ENCODE measurements at regions not wholly inside any gene's neighbourhood (a gene's known extent, or its start where the extent isn't known, plus 50 kb on each side); places are given as distances from the start of the nearest gene placed in this dataset.

DNA sequence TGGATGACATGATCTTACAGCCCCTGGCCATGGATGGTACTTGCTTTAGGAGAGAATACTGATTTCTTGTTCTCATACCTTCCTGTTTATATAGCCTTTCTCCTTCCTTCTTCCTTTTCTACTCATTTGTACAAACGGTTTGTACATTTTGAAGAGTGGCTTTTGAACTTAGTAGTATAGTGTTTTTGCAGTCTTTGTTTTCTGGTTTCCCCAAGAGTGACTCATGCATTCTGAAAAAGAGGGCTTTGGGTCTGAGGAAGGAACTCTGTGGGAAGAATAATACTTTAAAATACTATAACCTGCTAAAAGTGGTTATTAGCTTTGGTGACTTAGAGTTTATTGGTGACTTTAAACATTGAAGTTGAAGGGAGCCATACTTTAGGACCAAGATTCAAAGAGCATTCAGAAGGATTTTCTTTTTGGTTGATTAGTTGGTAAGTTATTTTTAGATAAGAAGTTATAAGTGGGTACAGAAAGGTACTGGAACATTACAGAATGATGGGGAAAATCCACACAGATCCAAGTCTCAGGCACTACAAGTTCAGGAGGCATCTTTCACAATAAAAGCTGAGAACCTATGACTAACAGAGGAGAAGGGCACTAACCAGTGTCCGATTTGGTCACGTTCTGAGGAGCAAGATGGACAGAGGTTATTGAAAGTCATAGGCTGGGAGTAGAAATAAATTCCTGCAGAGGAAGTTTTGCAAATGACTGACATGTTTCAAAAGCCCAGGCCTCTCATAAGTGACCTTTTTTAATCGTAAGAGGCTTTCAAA is 369.6 kb upstream of the AZI2 start:
- Histone ChIP-seq H3K9me3 (no peaks in the 10 kb centered on the region), H3K36me3 (no peaks in the 10 kb centered on the region), H3K4me1 (peaks cover 0 to 19% of the 10 kb centered on the region in 2 donors), H3K27me3 (no peaks in the 10 kb centered on the region), H3K27ac (peak overlapping the region in 1 of 4 donors; percentile 12), H3K4me3 (no peak overlapping the region)
- TF ChIP-seq POLR2A (IDR thresholded peaks at IDR 0.05): no peak
- TF ChIP-seq, protein P1, sequence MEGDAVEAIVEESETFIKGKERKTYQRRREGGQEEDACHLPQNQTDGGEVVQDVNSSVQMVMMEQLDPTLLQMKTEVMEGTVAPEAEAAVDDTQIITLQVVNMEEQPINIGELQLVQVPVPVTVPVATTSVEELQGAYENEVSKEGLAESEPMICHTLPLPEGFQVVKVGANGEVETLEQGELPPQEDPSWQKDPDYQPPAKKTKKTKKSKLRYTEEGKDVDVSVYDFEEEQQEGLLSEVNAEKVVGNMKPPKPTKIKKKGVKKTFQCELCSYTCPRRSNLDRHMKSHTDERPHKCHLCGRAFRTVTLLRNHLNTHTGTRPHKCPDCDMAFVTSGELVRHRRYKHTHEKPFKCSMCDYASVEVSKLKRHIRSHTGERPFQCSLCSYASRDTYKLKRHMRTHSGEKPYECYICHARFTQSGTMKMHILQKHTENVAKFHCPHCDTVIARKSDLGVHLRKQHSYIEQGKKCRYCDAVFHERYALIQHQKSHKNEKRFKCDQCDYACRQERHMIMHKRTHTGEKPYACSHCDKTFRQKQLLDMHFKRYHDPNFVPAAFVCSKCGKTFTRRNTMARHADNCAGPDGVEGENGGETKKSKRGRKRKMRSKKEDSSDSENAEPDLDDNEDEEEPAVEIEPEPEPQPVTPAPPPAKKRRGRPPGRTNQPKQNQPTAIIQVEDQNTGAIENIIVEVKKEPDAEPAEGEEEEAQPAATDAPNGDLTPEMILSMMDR (IDR thresholded peaks at IDR 0.05 in 4 of 5, conservative IDR thresholded peaks at IDR 0.05 in 1 of 5): no peak
- in situ Hi-C loops (cut with MboI; ENCODE audit: low sequenced_read_pairs in 4 of 4): no loop called here
- intact Hi-C loops (cut with DNase I; ENCODE audit: low total_unique reads): no loop called here
- ATAC-seq: peak; percentile 79 to 88
- DNase-seq: no peak

DNA sequence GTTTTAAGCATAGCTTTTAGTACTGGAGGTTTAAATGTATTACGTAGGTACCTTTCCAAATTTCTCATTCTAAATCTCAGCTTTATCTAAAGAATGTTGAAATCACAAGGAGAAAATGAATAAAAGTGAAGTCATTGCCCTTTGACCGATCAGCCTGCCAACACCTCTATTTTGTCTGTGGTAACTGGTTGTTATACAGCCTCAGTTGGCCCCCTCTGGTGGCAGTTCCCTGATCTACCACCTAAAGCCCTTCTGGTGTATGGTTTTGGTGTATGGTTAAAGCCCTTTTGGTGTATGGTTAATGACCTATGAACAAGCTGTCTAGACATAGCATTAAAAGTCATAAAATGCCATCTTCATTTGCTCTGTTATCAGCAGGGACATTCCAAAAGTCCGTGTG is 378.2 kb upstream of the AZI2 start:
- H3K4me1 ChIP-seq: peaks cover 0 to 12% of the 10 kb centered on the region in 2 donors
- H3K27me3 ChIP-seq: no peaks in the 10 kb centered on the region
- H3K4me3 ChIP-seq: no peak overlapping the region
- no peaks in the 10 kb centered on the region for H3K36me3 ChIP-seq
- no peak overlapping the region for H3K27ac ChIP-seq
- ATAC-seq: peak; percentile 74 to 78
- TF ChIP-seq, protein P1 (IDR thresholded peaks at IDR 0.05 in 4 of 5, conservative IDR thresholded peaks at IDR 0.05 in 1 of 5): peak; percentile 28 to 59 (median 48)
- no peak for TF ChIP-seq POLR2A (IDR thresholded peaks at IDR 0.05)
- in situ Hi-C loops (cut with MboI; ENCODE audit: low sequenced_read_pairs in 4 of 4) (no loop called here), intact Hi-C loops (cut with DNase I; ENCODE audit: low total_unique reads) (loop anchor here (1.0 to 5.0 kb wide), 2 partner anchors 59 to 250 kb away; no protein-coding TSS in a partner anchor)
- DNase-seq: peak; percentile 12 to 50
- H3K9me3 ChIP-seq: no peaks in the 10 kb centered on the region

DNA sequence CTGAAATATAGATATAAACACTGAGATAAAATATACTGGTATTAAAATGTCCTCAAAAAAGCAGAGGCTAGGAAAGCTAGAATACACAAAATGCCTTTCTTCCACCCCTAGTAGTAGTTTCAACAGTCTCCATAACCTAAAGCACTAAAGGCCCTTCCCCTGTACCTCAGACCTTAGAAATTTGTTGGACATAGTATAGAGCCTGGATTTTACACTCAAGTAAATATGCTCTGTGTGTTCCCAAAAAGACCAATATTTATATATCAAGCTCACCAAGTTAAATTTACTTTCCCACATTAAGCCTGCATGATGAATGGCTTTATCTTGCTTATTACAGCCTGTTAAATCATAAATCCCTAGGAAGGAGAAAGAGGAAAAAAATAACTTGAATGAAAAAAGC is 378.7 kb upstream of the AZI2 start:
- in situ Hi-C loops (cut with MboI; ENCODE audit: low sequenced_read_pairs in 4 of 4): no loop called here
- TF ChIP-seq, protein P1 (IDR thresholded peaks at IDR 0.05 in 4 of 5, conservative IDR thresholded peaks at IDR 0.05 in 1 of 5): no peak
- TF ChIP-seq POLR2A (IDR thresholded peaks at IDR 0.05): no peak
- H3K4me3 ChIP-seq: no peak overlapping the region

DNA sequence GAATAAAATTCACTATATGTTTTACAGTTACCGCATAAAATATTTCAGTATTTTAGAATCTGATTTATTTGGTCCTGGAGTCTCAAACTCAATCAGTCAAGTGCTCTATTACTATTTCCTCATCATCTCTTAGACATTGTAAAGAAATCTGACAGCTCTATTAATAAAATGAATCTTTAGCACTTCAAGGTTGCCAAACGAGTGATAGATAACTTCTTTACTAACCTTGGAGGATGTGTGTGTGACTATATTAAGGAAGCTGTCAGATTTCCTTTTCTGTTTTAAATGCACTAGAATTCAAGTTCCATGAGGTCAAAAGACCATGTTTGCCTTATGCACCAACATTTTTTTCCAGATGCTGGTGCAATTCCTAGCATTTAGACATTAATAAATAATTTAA is 389.8 kb upstream of the AZI2 start:
- ATAC-seq: no peak
- in situ Hi-C loops (cut with MboI; ENCODE audit: low sequenced_read_pairs in 4 of 4) (no loop called here), intact Hi-C loops (cut with DNase I; ENCODE audit: low total_unique reads) (no loop called here)
- no peaks in the 10 kb centered on the region for H3K27me3 ChIP-seq
- H3K27ac ChIP-seq: peak overlapping the region in 1 of 4 donors; percentile 92
- DNase-seq: no peak
- peaks cover 29 to 33% of the 10 kb centered on the region in 2 donors for H3K4me1 ChIP-seq
- TF ChIP-seq, protein P1 (IDR thresholded peaks at IDR 0.05 in 4 of 5, conservative IDR thresholded peaks at IDR 0.05 in 1 of 5): no peak
- TF ChIP-seq POLR2A (IDR thresholded peaks at IDR 0.05): no peak
- no peaks in the 10 kb centered on the region for H3K36me3 ChIP-seq
- H3K4me3 ChIP-seq: no peak overlapping the region
- H3K9me3 ChIP-seq: peaks cover 0 to 6% (median 0%) of the 10 kb centered on the region in 3 donors

More for the DNA sequence above, 378.7 kb upstream of the AZI2 start:
- no peak for ATAC-seq
- no peak overlapping the region for H3K27ac ChIP-seq
- no peaks in the 10 kb centered on the region for H3K27me3 ChIP-seq
- H3K9me3 ChIP-seq: no peaks in the 10 kb centered on the region
- no peak for DNase-seq
- H3K4me1 ChIP-seq: peaks cover 0 to 8% of the 10 kb centered on the region in 2 donors
- no peaks in the 10 kb centered on the region for H3K36me3 ChIP-seq
- intact Hi-C loops (cut with DNase I; ENCODE audit: low total_unique reads): loop anchor here (1.0 to 5.0 kb wide), 2 partner anchors 59 to 250 kb away; no protein-coding TSS in a partner anchor

Measured in gastrocnemius medialis (tissue), 4 donors.